GM23248 (cell line): ENCODE measurements at regions not wholly inside any gene's neighbourhood (a gene's known extent, or its start where the extent isn't known, plus 50 kb on each side); places are given as distances from the start of the nearest gene placed in this dataset.

Experiments used
- EZH2 ChIP-seq: fragments of 200-600 bp; sonication (generic); IDR thresholded peaks from 2 replicates; pipeline ENCODE4 v1.6.1; 2018; ENCODE audit warnings: antibody characterized with exemption, mild to moderate bottlenecking; ENCODE audit not compliant: insufficient read depth, poor library complexity, severe bottlenecking
- EZH2phosphoT487 ChIP-seq: fragments of 200-600 bp; sonication (generic); IDR thresholded peaks from 2 replicates; pipeline ENCODE4 v1.6.1; 2018; ENCODE audit warnings: antibody characterized with exemption, moderate library complexity, mild to moderate bottlenecking, low read depth; ENCODE audit not compliant: insufficient read depth

GRCh38 chr7:127525866-127526480 lies 59.4 kb downstream of the GCC1 start:
- TF ChIP-seq EZH2 (no peak), EZH2phosphoT487 (no peak)
